Heart left ventricle (tissue), 13 donors: ENCODE measurements at regions not wholly inside any gene's neighbourhood (a gene's known extent, or its start where the extent isn't known, plus 50 kb on each side); places are given as distances from the start of the nearest gene placed in this dataset.

Source experiments
- CTCF ChIP-seq, 12 donors: fragments of 200-600 bp; sonication (generic) in 4 of 12; IDR thresholded peaks; one replicate each; pipeline versions ENCODE4 v1.5.0 to v1.8.0; 2018 to 2022; ENCODE audit warnings: antibody characterized with exemption in 12 of 12, mild to moderate bottlenecking in 5 of 12
- POLR2A ChIP-seq, 2 donors: fragments of 450-650 bp; IDR thresholded peaks; one replicate each; pipeline ENCODE4 v1.6.1; 2017; ENCODE audit warnings: antibody characterized with exemption in 2 of 2, mild to moderate bottlenecking in 2 of 2, moderate library complexity in 2 of 2
- donor health status: ischemic (EF 13 %, LVEDD 7.1; RV severe dilation, severe dysfunction).
- donor health status: DM: no; HTN: yes; CAD: no.
- donor health status: DM: no; HTN: no; CAD: no.
- donor health status: ischemic (EF 25% LVEDD 6.9; RV normal size, moderate dysfunction).
- donor health status: ischemic (EF 25% LVEDD 5.7; RV mildly dilated, moderate dysfunction).
- donor health status: ischemic (EF 35%, LVEDD 5.7; RV mildly dilated, moderate dysfunction).
- donor health status: nonischemic (EF 11% LVEDD 7.7; RV severe dilation, severe dysfunction).
- donor health status: DM: yes; HTN: yes; CAD: no.
- donor health status: PGD.
- donor health status: ischemic (EF 29% LVEDD 5.4; RV normal size, mild dysfunction).
- donor health status: nonischemic (EF 23%, LVEDD 6.1; RV moderate dilation, normal function).

DNA sequence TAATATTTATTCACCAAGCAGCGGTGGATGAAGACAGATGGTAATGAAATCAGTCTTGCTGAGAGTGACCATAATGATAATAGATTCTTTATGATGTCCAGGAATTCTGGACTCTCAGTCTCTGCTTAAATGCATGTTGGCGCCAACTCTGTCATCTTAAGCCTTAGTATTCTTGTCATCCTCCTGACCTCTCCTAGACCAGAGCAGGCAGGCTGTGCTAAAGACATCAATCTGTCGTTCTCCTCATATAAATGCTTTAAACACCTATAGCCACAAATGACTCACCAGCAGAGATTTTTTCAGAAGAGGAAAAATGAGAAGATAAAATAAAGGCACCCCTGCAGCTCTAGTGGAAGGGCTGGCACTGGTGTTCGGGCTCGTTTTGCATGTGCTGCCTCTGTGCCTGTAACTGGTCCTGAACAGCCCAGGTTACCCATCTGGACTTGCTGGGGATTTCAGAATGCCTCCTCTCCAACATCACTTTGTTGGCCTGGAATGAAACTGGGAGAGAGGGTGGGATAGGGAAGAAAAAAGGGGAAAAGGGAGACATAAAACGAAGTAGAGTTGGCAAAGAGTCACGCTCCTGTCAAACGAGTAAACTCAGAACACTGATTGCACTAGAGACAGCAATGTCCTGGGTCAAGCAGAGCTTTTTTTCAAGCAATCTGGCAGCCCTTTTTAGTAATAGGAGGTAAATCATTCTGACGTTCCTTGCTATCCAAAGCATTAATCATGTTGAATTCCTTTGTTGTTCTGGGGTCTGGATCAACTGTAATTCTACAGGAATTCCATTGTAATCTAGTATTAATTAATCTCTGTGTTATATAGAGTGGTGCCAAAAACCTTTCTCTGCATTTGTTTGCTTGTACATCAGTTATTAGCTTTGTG lies 195.5 kb upstream of the CLINT1 start:
- TF ChIP-seq CTCF (IDR thresholded peaks at IDR 0.05), result no peak
- TF ChIP-seq POLR2A (IDR thresholded peaks at IDR 0.05), result no peak
